ENCODE measurements at regions not wholly inside any gene's neighbourhood (a gene's known extent, or its start where the extent isn't known, plus 50 kb on each side); places are given as distances from the start of the nearest gene placed in this dataset.
"Not testable (repeated sequence)": the region's sequence is repeated elsewhere in the genome, so short reads cannot be mapped to it uniquely, and the experiment has no call there.

GRCh38 chr18:78430131-78430758 is 549.4 kb upstream of the SALL3 start:
- DNase-seq (ENCODE audit: extremely low spot score in 2 of 2): no peak
- no peak for TF ChIP-seq CTCF (IDR thresholded peaks at IDR 0.05)
- no peak for TF ChIP-seq POLR2A (IDR thresholded peaks at IDR 0.05)
- Histone ChIP-seq H3K9me3 (no peaks in the 10 kb centered on the region), H3K4me1 (no peaks in the 10 kb centered on the region), H3K36me3 (no peaks in the 10 kb centered on the region), H3K27ac (no peak overlapping the region), H3K4me3 (no peak overlapping the region), H3K27me3 (no peaks in the 10 kb centered on the region)
- intact Hi-C loops (cut with DNase I): no loop called here

GRCh38 chr18:78431606-78432005 is 548.0 kb upstream of the SALL3 start:
- H3K9me3 ChIP-seq: no peaks in the 10 kb centered on the region
- H3K36me3 ChIP-seq: no peaks in the 10 kb centered on the region
- DNase-seq (ENCODE audit: extremely low spot score in 2 of 2): no peak
- H3K4me1 ChIP-seq: no peaks in the 10 kb centered on the region
- TF ChIP-seq CTCF (IDR thresholded peaks at IDR 0.05): no peak
- TF ChIP-seq POLR2AphosphoS5 (IDR thresholded peaks at IDR 0.05; ENCODE audit: insufficient read depth in 1 of 2, low read depth in 1 of 2): no peak
- TF ChIP-seq POLR2A (IDR thresholded peaks at IDR 0.05): no peak
- no peaks in the 10 kb centered on the region for H3K27me3 ChIP-seq
- intact Hi-C loops (cut with DNase I): no loop called here
- no peak overlapping the region for H3K4me3 ChIP-seq
- no peak overlapping the region for H3K27ac ChIP-seq

- H3K27me3 ChIP-seq: no peaks in the 10 kb centered on the region
- no peaks in the 10 kb centered on the region for H3K36me3 ChIP-seq
- no peak for TF ChIP-seq POLR2A (IDR thresholded peaks at IDR 0.05)
- no peak for TF ChIP-seq POLR2AphosphoS5 (IDR thresholded peaks at IDR 0.05; ENCODE audit: insufficient read depth in 1 of 2, low read depth in 1 of 2)
- TF ChIP-seq CTCF (IDR thresholded peaks at IDR 0.05): no peak
- H3K27ac ChIP-seq: no peak overlapping the region
- DNase-seq (ENCODE audit: extremely low spot score in 2 of 2): no peak
- H3K9me3 ChIP-seq: no peaks in the 10 kb centered on the region
- intact Hi-C loops (cut with DNase I): no loop called here
- no peak overlapping the region for H3K4me3 ChIP-seq
- H3K4me1 ChIP-seq: no peaks in the 10 kb centered on the region
Measured at GRCh38 chr18:78433562-78433961, 546.1 kb upstream of the SALL3 start.

- Histone ChIP-seq H3K36me3 (no peaks in the 10 kb centered on the region), H3K4me3 (no peak overlapping the region), H3K9me3 (no peaks in the 10 kb centered on the region), H3K4me1 (no peaks in the 10 kb centered on the region), H3K27ac (no peak overlapping the region), H3K27me3 (no peaks in the 10 kb centered on the region)
- no peak for TF ChIP-seq CTCF (IDR thresholded peaks at IDR 0.05)
- no peak for TF ChIP-seq POLR2A (IDR thresholded peaks at IDR 0.05)
- TF ChIP-seq POLR2AphosphoS5 (IDR thresholded peaks at IDR 0.05; ENCODE audit: insufficient read depth in 1 of 2, low read depth in 1 of 2): no peak
- DNase-seq (ENCODE audit: extremely low spot score in 2 of 2): no peak
- intact Hi-C loops (cut with DNase I): no loop called here
Measured at GRCh38 chr18:78436110-78436509, 543.5 kb upstream of the SALL3 start.

GRCh38 chr18:78438235-78438634 is 541.4 kb upstream of the SALL3 start:
- H3K4me3 ChIP-seq; H3K27ac ChIP-seq; intact Hi-C loops (cut with DNase I); DNase-seq (ENCODE audit: extremely low spot score in 2 of 2); H3K36me3 ChIP-seq; H3K4me1 ChIP-seq; H3K9me3 ChIP-seq; H3K27me3 ChIP-seq: not testable (repeated sequence)

Data from vagina (tissue), 2 donors.